Esophagus (tissue), 2 donors: ENCODE measurements at regions not wholly inside any gene's neighbourhood (a gene's known extent, or its start where the extent isn't known, plus 50 kb on each side); places are given as distances from the start of the nearest gene placed in this dataset.

ENCODE experiments used
- H3K27ac ChIP-seq, 2 donors: one replicate each; pipeline ENCODE4 v1.5.1; 2013; ENCODE audit warnings: low read depth in 2 of 2, mild to moderate bottlenecking in 2 of 2, inconsistent platforms in 1 of 2, low read length in 1 of 2, moderate library complexity in 1 of 2
- H3K27me3 ChIP-seq, 2 donors: one replicate each; pipeline ENCODE4 v1.6.1; 2013; ENCODE audit warnings: low read length in 2 of 2, control low read depth in 1 of 2, mild to moderate bottlenecking in 1 of 2; ENCODE audit not compliant: insufficient read depth in 2 of 2, control insufficient read depth in 1 of 2
- H3K36me3 ChIP-seq, 2 donors: one replicate each; pipeline ENCODE4 v1.6.1; 2013; ENCODE audit warnings: low read length in 1 of 2; ENCODE audit not compliant: control insufficient read depth in 2 of 2, insufficient read depth in 2 of 2
- H3K4me1 ChIP-seq, 2 donors: one replicate each; pipeline ENCODE4 v1.6.1; 2013; ENCODE audit warnings: low read length in 1 of 2; ENCODE audit not compliant: control insufficient read depth in 2 of 2, insufficient read depth in 2 of 2
- H3K4me3 ChIP-seq, 2 donors: one replicate each; pipeline ENCODE4 v1.5.1; 2013; ENCODE audit warnings: low read length in 2 of 2, mild to moderate bottlenecking in 2 of 2, low read depth in 1 of 2, moderate library complexity in 1 of 2
- H3K9me3 ChIP-seq, 2 donors: one replicate each; pipeline ENCODE4 v1.6.1; 2013; ENCODE audit warnings: mild to moderate bottlenecking in 2 of 2, low read depth in 1 of 2, low read length in 1 of 2, moderate library complexity in 1 of 2; ENCODE audit not compliant: control insufficient read depth in 2 of 2, insufficient read depth in 1 of 2
- WGBS, 2 donors: extraction: QIAGEN DNeasy Blood & Tissue Kit; methylation state at CpG; one replicate each; pipeline ENCODE4 v1.1.7; 2013; 5-methylcytosine and 5-hydroxymethylcytosine counted together
- donor health status: healthy with polysubstance abuse.
- donor health status: Bipolar disorder and iron deficiency.

DNA sequence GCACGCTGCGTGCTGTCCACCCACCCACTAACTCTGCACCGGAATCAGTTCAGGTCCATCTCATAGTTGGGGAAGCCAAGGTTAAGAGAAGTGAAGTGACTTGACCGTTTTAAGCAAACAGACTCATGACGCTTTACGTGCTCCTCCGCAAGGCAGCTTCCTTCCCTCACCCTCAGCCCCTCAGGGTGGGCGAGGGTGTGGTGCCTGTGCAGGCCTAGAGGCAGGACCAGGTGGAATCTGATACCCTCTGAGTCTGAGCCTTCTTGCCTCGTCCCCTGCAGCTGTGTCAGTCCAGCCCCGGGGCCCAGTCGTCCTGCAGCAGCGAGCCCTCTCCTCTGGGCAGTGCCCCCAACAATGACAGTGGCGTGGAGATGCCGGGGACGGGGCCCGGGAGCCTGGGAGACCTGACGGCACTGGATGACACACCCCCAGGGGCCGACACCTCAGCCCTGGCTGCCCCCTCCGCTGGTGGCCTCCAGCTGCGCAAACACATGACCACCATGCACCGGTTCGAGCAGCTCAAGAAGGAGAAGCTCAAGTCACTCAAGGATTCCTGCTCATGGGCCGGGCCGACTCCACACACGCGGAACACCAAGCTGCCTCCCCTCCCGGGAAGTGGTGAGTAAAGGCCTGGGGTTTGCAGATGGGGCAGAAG lies 250.5 kb downstream of the GLI2 start:
- no peaks in the 10 kb centered on the region for H3K9me3 ChIP-seq
- whole genome bisulfite sequencing, 2 donors, result 91 to 94% methylated on average over 26 to 27 of the region's 27 CpGs
- H3K36me3 ChIP-seq, result peaks cover 0 to 1% of the 10 kb centered on the region in 2 donors
- no peak overlapping the region for H3K4me3 ChIP-seq
- H3K4me1 ChIP-seq, result no peaks in the 10 kb centered on the region
- H3K27me3 ChIP-seq, result no peaks in the 10 kb centered on the region
- no peak overlapping the region for H3K27ac ChIP-seq

DNA sequence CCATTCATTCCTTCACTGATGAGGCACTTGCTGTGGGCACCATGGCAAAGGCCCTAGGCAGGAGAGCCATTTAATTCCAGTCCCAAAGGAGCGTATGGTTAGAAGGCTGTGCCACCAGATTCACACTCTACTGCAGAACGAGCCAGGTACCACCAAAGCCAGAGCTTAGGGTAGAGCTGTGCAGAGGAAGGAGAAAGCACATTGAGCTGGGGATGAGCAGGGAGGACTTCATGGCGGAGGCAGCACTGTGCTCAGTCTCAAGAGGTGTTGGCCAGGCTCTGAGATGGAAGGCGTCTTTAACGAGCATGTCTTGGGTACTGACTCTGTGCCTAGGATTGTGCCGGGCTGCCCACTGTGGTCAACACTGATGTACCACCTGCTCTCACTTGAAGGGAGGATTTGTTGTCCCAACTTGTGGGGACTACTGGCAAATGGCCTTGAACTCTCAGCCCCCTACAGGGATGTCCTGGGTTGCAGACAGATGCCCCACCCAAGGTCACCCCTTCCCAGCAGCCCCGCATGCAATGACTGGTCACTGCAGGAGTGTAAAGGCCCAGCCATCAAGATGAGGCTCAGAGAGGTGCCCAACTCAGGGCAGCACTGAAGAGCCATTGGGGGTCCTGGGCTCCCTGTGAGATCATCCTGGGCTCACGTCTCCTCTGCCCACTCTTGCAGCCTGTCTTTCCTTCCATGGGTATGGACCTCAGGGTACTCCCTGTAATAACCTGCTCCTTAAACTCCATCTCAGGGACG lies 251.4 kb downstream of the GLI2 start:
- H3K4me1 ChIP-seq, result no peaks in the 10 kb centered on the region
- H3K36me3 ChIP-seq, result peaks cover 0 to 1% of the 10 kb centered on the region in 2 donors
- H3K27ac ChIP-seq, result no peak overlapping the region
- no peaks in the 10 kb centered on the region for H3K27me3 ChIP-seq
- WGBS, 2 donors, result 90 to 91% methylated on average over 9 of the region's 9 CpGs
- no peak overlapping the region for H3K4me3 ChIP-seq
- H3K9me3 ChIP-seq, result no peaks in the 10 kb centered on the region

- H3K36me3 ChIP-seq, result peaks cover 0 to 1% of the 10 kb centered on the region in 2 donors
- no peaks in the 10 kb centered on the region for H3K9me3 ChIP-seq
- H3K27me3 ChIP-seq, result no peaks in the 10 kb centered on the region
- no peak overlapping the region for H3K4me3 ChIP-seq
- no peaks in the 10 kb centered on the region for H3K4me1 ChIP-seq
- 97 to 98% methylated on average over 66 to 68 of the region's 68 CpGs for WGBS, 2 donors
- no peak overlapping the region for H3K27ac ChIP-seq
Observed at GRCh38 chr2:120988051-120988699, 252.5 kb downstream of the GLI2 start.

DNA sequence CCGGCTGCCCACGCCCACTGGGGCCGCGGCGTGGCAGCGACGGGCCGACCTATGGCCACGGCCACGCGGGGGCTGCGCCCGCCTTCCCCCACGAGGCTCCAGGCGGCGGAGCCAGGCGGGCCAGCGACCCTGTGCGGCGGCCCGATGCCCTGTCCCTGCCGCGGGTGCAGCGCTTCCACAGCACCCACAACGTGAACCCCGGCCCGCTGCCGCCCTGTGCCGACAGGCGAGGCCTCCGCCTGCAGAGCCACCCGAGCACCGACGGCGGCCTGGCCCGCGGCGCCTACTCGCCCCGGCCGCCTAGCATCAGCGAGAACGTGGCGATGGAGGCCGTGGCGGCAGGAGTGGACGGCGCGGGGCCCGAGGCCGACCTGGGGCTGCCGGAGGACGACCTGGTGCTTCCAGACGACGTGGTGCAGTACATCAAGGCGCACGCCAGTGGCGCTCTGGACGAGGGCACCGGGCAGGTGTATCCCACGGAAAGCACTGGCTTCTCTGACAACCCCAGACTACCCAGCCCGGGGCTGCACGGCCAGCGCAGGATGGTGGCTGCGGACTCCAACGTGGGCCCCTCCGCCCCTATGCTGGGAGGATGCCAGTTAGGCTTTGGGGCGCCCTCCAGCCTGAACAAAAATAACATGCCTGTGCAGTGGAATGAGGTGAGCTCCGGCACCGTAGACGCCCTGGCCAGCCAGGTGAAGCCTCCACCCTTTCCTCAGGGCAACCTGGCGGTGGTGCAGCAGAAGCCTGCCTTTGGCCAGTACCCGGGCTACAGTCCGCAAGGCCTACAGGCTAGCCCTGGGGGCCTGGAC lies 253.2 kb downstream of the GLI2 start:
- H3K9me3 ChIP-seq, result no peaks in the 10 kb centered on the region
- no peak overlapping the region for H3K4me3 ChIP-seq
- H3K4me1 ChIP-seq, result no peaks in the 10 kb centered on the region
- H3K27me3 ChIP-seq, result no peaks in the 10 kb centered on the region
- peaks cover 0 to 1% of the 10 kb centered on the region in 2 donors for H3K36me3 ChIP-seq
- no peak overlapping the region for H3K27ac ChIP-seq
- WGBS, 2 donors, result 92 to 95% methylated on average over 70 to 74 of the region's 74 CpGs

- Histone ChIP-seq H3K27me3 (no peaks in the 10 kb centered on the region), H3K36me3 (peaks cover 0 to 1% of the 10 kb centered on the region in 2 donors), H3K27ac (no peak overlapping the region), H3K4me1 (no peaks in the 10 kb centered on the region), H3K9me3 (no peaks in the 10 kb centered on the region), H3K4me3 (no peak overlapping the region)
- 89 to 91% methylated on average over 26 of the region's 26 CpGs for WGBS, 2 donors
Observed at GRCh38 chr2:120989512-120990441, 254.1 kb downstream of the GLI2 start.

DNA sequence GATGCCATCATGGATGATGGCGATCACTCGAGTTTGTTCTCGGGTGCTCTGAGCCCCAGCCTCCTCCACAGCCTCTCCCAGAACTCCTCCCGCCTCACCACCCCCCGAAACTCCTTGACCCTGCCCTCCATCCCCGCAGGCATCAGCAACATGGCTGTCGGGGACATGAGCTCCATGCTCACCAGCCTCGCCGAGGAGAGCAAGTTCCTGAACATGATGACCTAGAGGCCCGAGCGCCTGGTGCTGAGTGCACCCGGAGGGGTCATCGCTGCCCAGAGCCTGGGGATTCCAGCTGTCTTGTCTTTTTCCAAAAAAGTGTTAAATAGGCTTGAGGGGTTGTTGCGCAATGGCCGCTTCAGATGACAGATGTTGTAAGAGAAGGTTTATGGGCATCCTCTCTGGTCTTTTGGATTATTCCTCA lies 254.8 kb downstream of the GLI2 start:
- no peaks in the 10 kb centered on the region for H3K9me3 ChIP-seq
- WGBS, 2 donors, result 93 to 94% methylated on average over 15 of the region's 15 CpGs
- no peaks in the 10 kb centered on the region for H3K36me3 ChIP-seq
- H3K4me3 ChIP-seq, result no peak overlapping the region
- H3K4me1 ChIP-seq, result no peaks in the 10 kb centered on the region
- H3K27ac ChIP-seq, result no peak overlapping the region
- H3K27me3 ChIP-seq, result no peaks in the 10 kb centered on the region

DNA sequence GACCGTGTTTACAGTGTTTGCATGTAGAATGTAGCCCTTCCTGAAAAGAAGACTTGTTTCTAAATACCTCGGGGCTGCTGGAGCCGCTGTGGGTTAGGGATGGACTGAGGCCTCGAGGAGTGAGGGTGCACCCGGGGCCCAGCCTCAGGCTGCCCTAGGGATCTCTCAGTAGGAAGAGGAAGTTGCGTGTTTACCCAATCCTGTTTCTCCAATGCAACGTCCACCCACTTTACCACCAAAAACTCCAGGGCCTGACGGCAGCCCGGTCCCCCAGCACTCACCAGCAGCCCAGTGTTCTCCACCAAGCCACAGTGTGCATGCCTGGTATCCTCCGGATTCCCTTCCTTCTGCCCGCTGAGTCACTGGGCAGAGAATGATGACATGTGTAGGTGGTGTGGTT lies 255.8 kb downstream of the GLI2 start:
- Histone ChIP-seq H3K27ac (no peak overlapping the region), H3K9me3 (no peaks in the 10 kb centered on the region), H3K36me3 (no peaks in the 10 kb centered on the region), H3K27me3 (no peaks in the 10 kb centered on the region), H3K4me3 (no peak overlapping the region), H3K4me1 (no peaks in the 10 kb centered on the region)
- 84 to 85% methylated on average over 11 of the region's 11 CpGs for WGBS, 2 donors

DNA sequence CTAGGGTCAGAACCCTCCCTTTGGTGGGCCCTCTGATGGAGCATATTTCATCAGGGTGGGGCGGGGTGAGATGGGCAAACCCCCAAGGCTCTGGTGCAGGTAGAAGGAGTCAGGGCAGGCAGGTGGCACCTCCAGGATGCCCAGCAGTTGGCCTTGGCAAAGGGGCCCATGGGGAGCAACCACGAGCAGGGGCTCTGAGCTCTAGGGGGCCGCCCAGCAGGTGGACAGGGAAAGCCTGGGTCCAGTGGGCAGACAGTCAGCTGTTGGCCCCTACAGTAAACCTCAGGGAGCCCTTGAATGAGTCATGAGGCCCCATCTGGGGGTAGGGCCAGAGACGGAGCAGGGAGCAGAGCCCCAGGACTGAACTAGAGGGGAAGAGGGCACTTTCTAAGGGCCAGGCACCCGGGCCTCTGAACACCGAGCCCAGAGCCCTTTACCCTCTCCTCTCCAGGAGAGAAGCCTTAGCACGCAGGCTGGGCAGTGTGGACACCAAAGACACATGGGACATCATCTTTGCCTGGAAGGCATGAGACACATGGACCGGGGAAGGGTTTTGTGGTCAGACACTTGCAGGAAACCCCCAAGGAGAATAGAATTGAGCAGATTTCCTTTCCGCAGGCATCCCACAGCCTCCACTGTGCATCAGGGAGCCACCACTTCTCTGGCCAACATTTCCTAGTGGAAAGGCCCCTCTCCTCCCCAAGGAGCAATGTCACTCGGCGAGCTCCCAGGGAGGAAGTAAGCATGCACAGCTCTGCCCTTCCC lies 257.3 kb downstream of the GLI2 start:
- no peak overlapping the region for H3K27ac ChIP-seq
- no peaks in the 10 kb centered on the region for H3K9me3 ChIP-seq
- 86 to 89% methylated on average over 11 of the region's 11 CpGs for WGBS, 2 donors
- no peaks in the 10 kb centered on the region for H3K36me3 ChIP-seq
- H3K4me3 ChIP-seq, result no peak overlapping the region
- no peaks in the 10 kb centered on the region for H3K27me3 ChIP-seq
- no peaks in the 10 kb centered on the region for H3K4me1 ChIP-seq
